B cell (primary cell): ENCODE measurements at regions not wholly inside any gene's neighbourhood (a gene's known extent, or its start where the extent isn't known, plus 50 kb on each side); places are given as distances from the start of the nearest gene placed in this dataset.

ENCODE experiments used
- ATAC-seq: fragments of 200-7000 bp; cut with Tn5 transposase; one replicate; pipeline ENCODE4 v1.10.0; 2021; ENCODE audit warnings: low read depth, mild to moderate bottlenecking, moderate number of reproducible peaks, moderate library complexity
- CTCF ChIA-PET: fragments of 350-600 bp; sonication (Branson Sonifier 250); formaldehyde crosslinking; loops from one replicate; lab custom pipeline; 2021; ENCODE audit warnings: antibody characterized with exemption, inconsistent platforms; lab: Charles Lee
- POLR2A ChIA-PET: fragments of 350-600 bp; sonication (Branson Sonifier 250); formaldehyde crosslinking; loops from one replicate; lab custom pipeline; 2021; ENCODE audit warnings: antibody characterized with exemption; lab: Charles Lee
- DNase-seq: peaks from one replicate; pipeline ENCODE4 v3.0.0; 2013
- H2AFZ ChIP-seq: 2 replicates; pipeline ENCODE4 v1.6.1; 2012; ENCODE audit warnings: mild to moderate bottlenecking, low read depth, low read length; ENCODE audit not compliant: insufficient read depth, poor library complexity, severe bottlenecking
- H3K27ac ChIP-seq, 2 donors: 1 replicate in 1 of 2; 2 replicates in 1 of 2; pipeline ENCODE4 v1.5.1; 2012 to 2013; ENCODE audit warnings: low read length in 2 of 2, mild to moderate bottlenecking in 2 of 2, moderate library complexity in 1 of 2
- H3K27me3 ChIP-seq, 4 experiments: fragments of 200-600 bp in 1 of 4; sonication (generic) in 1 of 4; replicated peaks in 1 of 4; 1 replicate in 2 of 4; 2 replicates in 2 of 4; pipeline versions ENCODE4 v1.6.1 to v1.7.0; 2013 to 2016; ENCODE audit warnings: low read length in 3 of 4, mild to moderate bottlenecking in 2 of 4, mixed read lengths in 1 of 4, moderate library complexity in 1 of 4; ENCODE audit not compliant: insufficient read depth in 4 of 4, control insufficient read depth in 3 of 4; ENCODE audit errors: control extremely low read depth in 1 of 4
- H3K36me3 ChIP-seq, 2 experiments: replicated peaks in 1 of 2; 1 replicate in 1 of 2; 2 replicates in 1 of 2; pipeline versions ENCODE4 v1.6.1 to v1.7.1; 2013; ENCODE audit warnings: low read length in 1 of 2; ENCODE audit not compliant: insufficient read depth in 2 of 2, control insufficient read depth in 1 of 2; ENCODE audit errors: control extremely low read depth in 1 of 2, extremely low read depth in 1 of 2
- H3K4me1 ChIP-seq, 2 donors: fragments of 200-600 bp in 1 of 2; sonication (generic) in 1 of 2; 1 replicate in 1 of 2; 2 replicates in 1 of 2; pipeline versions ENCODE4 v1.5.1 to v1.6.1; 2013 to 2017; ENCODE audit warnings: low read length in 2 of 2; ENCODE audit not compliant: control insufficient read depth in 2 of 2, insufficient read depth in 2 of 2
- H3K4me2 ChIP-seq: replicated peaks from 2 replicates; pipeline ENCODE3; 2012; ENCODE audit warnings: mild to moderate bottlenecking, low read depth, low read length; ENCODE audit not compliant: poor library complexity, severe bottlenecking
- H3K4me3 ChIP-seq, 5 experiments: fragments of 200-600 bp in 1 of 5; sonication (generic) in 1 of 5; 1 replicate in 3 of 5; 2 replicates in 2 of 5; pipeline versions ENCODE4 v1.5.1 to v1.7.0; 2011 to 2016; ENCODE audit warnings: low read length in 4 of 5, mild to moderate bottlenecking in 4 of 5, low read depth in 2 of 5, control low read depth in 1 of 5, moderate library complexity in 1 of 5; ENCODE audit not compliant: insufficient read depth in 1 of 5; ENCODE audit errors: control extremely low read depth in 1 of 5, extremely low read depth in 1 of 5
- H3K79me2 ChIP-seq: fragments of 200-600 bp; sonication (generic); one replicate; pipeline ENCODE4 v1.6.0; 2016; ENCODE audit warnings: low read length; ENCODE audit not compliant: control insufficient read depth, insufficient read depth
- H3K9ac ChIP-seq: fragments of 200-600 bp; sonication (generic); 2 replicates; pipeline ENCODE4 v1.6.1; 2017; ENCODE audit warnings: mild to moderate bottlenecking, low read length, moderate library complexity
- H3K9me3 ChIP-seq, 3 donors: one replicate each; pipeline versions ENCODE4 v1.6.1 to v1.7.1; 2013; ENCODE audit warnings: low read length in 2 of 3; ENCODE audit not compliant: control insufficient read depth in 2 of 3, insufficient read depth in 1 of 3; ENCODE audit errors: control extremely low read depth in 1 of 3
- H4K20me1 ChIP-seq: 2 replicates; pipeline ENCODE4 v1.6.0; 2012; ENCODE audit warnings: mild to moderate bottlenecking, low read length; ENCODE audit not compliant: insufficient read depth, control insufficient read depth, poor library complexity, severe bottlenecking
- H3K27ac Mint-ChIP-seq: one replicate; pipeline ENCODE4 v1.8.0; 2021; ENCODE audit warnings: mixed read lengths
- H3K27me3 Mint-ChIP-seq: one replicate; pipeline ENCODE4 v1.8.0; 2021; ENCODE audit warnings: mixed read lengths
- H3K4me1 Mint-ChIP-seq: one replicate; pipeline ENCODE4 v1.8.0; 2021; ENCODE audit warnings: mixed read lengths
- H3K4me3 Mint-ChIP-seq: one replicate; pipeline ENCODE4 v1.8.0; 2021; ENCODE audit warnings: mixed read lengths
- H3K9me3 Mint-ChIP-seq: one replicate; pipeline ENCODE4 v1.8.0; 2022; ENCODE audit warnings: mixed read lengths; ENCODE audit not compliant: insufficient read depth
- EZH2 ChIP-seq: IDR thresholded peaks from 2 replicates; pipeline ENCODE4 v1.6.1; 2012; ENCODE audit warnings: borderline replicate concordance, low read depth, mild to moderate bottlenecking, moderate library complexity, low read length; ENCODE audit not compliant: insufficient read depth, poor library complexity, severe bottlenecking
- WGBS: methylation state at CpG from one replicate; pipeline ENCODE4 v1.1.5; 2013; ENCODE audit warnings: missing lambda C conversion rate; ENCODE audit not compliant: insufficient coverage; 5-methylcytosine and 5-hydroxymethylcytosine counted together
- intact Hi-C: fragments of 100-400 bp; cut with micrococcal nuclease; formaldehyde crosslinking; loops from one replicate; pipeline ENCODE4 v1.10.0; 2022
- TF ChIP-seq, protein P1 (sequence below): fragments of 200-600 bp; IDR thresholded peaks from one replicate; pipeline ENCODE4 v1.8.0; 2022; ENCODE audit warnings: antibody characterized with exemption, mild to moderate bottlenecking

DNA sequence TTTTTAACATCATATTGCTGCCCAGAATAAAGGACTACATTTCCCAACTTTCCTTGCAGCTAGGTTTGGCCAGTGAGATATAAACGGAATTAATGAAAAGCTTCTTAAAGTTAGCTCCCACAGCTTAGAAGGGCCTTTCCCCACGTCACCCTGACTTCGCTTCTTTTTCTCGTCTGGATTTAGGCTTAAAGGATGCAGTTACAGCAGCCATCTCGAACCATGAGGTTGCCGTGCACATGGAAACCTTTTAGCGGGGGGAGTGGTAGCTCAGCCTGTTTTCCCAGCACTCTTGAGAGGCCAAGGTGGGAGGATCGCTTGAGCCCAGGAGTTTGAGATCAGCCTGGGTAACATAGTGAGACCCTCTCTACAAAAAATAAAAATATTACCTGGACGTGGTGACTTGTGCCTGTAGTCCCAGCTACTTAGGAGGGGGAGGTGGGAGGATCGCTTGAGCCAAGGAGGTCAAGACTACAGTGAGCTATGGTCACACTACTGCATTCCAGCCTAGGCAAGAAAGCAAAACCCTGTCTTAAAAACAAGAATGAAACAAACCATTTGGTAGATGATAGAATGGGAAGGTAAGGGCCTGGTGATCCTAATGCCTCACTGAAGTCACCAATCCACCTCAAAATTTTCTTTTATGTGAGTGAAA is 64.3 kb upstream of the C1GALT1 start:
- Histone ChIP-seq H3K4me3 (no peak overlapping the region), H4K20me1 (no peaks in the 10 kb centered on the region), H3K4me2 (no peak overlapping the region), H3K36me3 (no peaks in the 10 kb centered on the region), H3K9ac (no peak overlapping the region), H3K27ac (no peak overlapping the region), H2AFZ (no peak overlapping the region), H3K27me3 (no peaks in the 10 kb centered on the region), H3K79me2 (no peaks in the 10 kb centered on the region), H3K9me3 (no peaks in the 10 kb centered on the region), H3K4me1 (no peaks in the 10 kb centered on the region)
- DNase-seq: no peak
- intact Hi-C loops: no loop called here
- Mint-ChIP-seq H3K4me1 (no peaks in the 10 kb centered on the region), H3K9me3 (no peaks in the 10 kb centered on the region), H3K4me3 (no peak overlapping the region), H3K27me3 (peaks cover 4% of the 10 kb centered on the region), H3K27ac (no peak overlapping the region)
- no peak for TF ChIP-seq EZH2
- TF ChIP-seq, protein P1, sequence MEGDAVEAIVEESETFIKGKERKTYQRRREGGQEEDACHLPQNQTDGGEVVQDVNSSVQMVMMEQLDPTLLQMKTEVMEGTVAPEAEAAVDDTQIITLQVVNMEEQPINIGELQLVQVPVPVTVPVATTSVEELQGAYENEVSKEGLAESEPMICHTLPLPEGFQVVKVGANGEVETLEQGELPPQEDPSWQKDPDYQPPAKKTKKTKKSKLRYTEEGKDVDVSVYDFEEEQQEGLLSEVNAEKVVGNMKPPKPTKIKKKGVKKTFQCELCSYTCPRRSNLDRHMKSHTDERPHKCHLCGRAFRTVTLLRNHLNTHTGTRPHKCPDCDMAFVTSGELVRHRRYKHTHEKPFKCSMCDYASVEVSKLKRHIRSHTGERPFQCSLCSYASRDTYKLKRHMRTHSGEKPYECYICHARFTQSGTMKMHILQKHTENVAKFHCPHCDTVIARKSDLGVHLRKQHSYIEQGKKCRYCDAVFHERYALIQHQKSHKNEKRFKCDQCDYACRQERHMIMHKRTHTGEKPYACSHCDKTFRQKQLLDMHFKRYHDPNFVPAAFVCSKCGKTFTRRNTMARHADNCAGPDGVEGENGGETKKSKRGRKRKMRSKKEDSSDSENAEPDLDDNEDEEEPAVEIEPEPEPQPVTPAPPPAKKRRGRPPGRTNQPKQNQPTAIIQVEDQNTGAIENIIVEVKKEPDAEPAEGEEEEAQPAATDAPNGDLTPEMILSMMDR: no peak
- WGBS: 99% methylated on average over 8 of the region's 10 CpGs
- ATAC-seq: no peak
- ChIA-PET CTCF (interaction anchor here (0.8 to 2.1 kb wide), 4 partner anchors 10 to 18 kb away, joined by 3 to 12 read pairs (median 4); no protein-coding TSS in a partner anchor), POLR2A (no interaction called here)

DNA sequence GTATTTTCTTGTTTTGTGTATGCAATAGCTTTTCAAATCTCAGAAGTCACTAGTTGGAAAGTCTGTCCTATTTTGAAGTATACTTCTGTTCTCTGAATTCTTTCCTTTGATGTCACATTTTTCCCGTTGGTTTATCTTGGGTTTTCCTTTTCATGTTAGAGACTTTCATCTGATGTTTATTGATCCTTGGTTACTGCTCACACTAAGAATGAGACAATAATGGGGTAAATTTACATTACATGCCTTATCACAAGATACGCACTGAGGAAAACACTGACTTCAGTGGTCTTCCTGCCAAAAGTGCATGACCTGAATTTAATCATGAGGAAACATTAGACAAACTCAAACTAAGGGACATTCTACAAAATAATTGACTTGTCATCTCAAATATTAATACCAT is 63.5 kb upstream of the C1GALT1 start:
- Histone ChIP-seq H3K27ac (no peak overlapping the region), H3K27me3 (no peaks in the 10 kb centered on the region), H2AFZ (no peak overlapping the region), H3K36me3 (no peaks in the 10 kb centered on the region), H3K9me3 (no peaks in the 10 kb centered on the region), H4K20me1 (no peaks in the 10 kb centered on the region), H3K4me2 (no peak overlapping the region), H3K4me3 (no peak overlapping the region), H3K4me1 (no peaks in the 10 kb centered on the region), H3K79me2 (no peaks in the 10 kb centered on the region), H3K9ac (no peak overlapping the region)
- ATAC-seq: no peak
- POLR2A ChIA-PET: no interaction called here
- DNase-seq: no peak
- CTCF ChIA-PET: interaction anchor here (2.1 kb wide), 1 partner anchor 15 kb away, joined by 12 read pairs; no protein-coding TSS in a partner anchor
- intact Hi-C loops: no loop called here
- TF ChIP-seq, protein P1: no peak
- TF ChIP-seq EZH2: no peak
- H3K9me3 Mint-ChIP-seq: no peaks in the 10 kb centered on the region
- no peak overlapping the region for H3K27ac Mint-ChIP-seq
- H3K27me3 Mint-ChIP-seq: no peaks in the 10 kb centered on the region
- no peak overlapping the region for H3K4me3 Mint-ChIP-seq
- no CpG with 5 or more reads among the region's 2 CpGs for WGBS
- H3K4me1 Mint-ChIP-seq: no peaks in the 10 kb centered on the region
